Activated T-cell treated with anti-CD3 and anti-CD28 coated beads, Interleukin-2, amount 50 U/mL, for 72 hours (primary cell): ENCODE measurements at regions not wholly inside any gene's neighbourhood (a gene's known extent, or its start where the extent isn't known, plus 50 kb on each side); places are given as distances from the start of the nearest gene placed in this dataset.

Experiments
- ATAC-seq, 2 donors: fragments of 150-1000 bp; cut with Tn5 transposase; replicated peaks in 1 of 2; 2 replicates each; pipeline ENCODE4 v1.10.0; 2021; ENCODE audit warnings: moderate library complexity in 2 of 2, mild to moderate bottlenecking in 1 of 2
- DNase-seq, 2 donors: peaks; one replicate each; pipeline ENCODE4 v3.0.0; 2021 to 2022; ENCODE audit warnings: mixed read lengths in 1 of 2
- H3K27ac Mint-ChIP-seq: one replicate; pipeline ENCODE4 v1.8.0; 2022; ENCODE audit warnings: mild to moderate bottlenecking, moderate library complexity, mixed read lengths
- H3K27me3 Mint-ChIP-seq: one replicate; pipeline ENCODE4 v1.8.0; 2022; ENCODE audit warnings: low read depth, mixed read lengths
- H3K36me3 Mint-ChIP-seq, 2 donors: one replicate each; pipeline ENCODE4 v1.8.0; 2022; ENCODE audit warnings: mixed read lengths in 2 of 2, mild to moderate bottlenecking in 1 of 2; ENCODE audit not compliant: insufficient read depth in 2 of 2
- H3K4me1 Mint-ChIP-seq: one replicate; pipeline ENCODE4 v1.8.0; 2022; ENCODE audit warnings: low read depth, mixed read lengths
- H3K4me3 Mint-ChIP-seq, 2 donors: one replicate each; pipeline ENCODE4 v1.8.0; 2022; ENCODE audit warnings: mild to moderate bottlenecking in 2 of 2, mixed read lengths in 2 of 2, moderate library complexity in 2 of 2
- H3K9me3 Mint-ChIP-seq, 2 donors: one replicate each; pipeline ENCODE4 v1.8.0; 2022; ENCODE audit warnings: mixed read lengths in 2 of 2

GRCh38 chr16:49910541-49911071 lies 54.7 kb upstream of the ZNF423 start:
- H3K4me1 Mint-ChIP-seq, result no peaks in the 10 kb centered on the region
- DNase-seq (no peak), ATAC-seq (no peak)
- H3K27ac Mint-ChIP-seq, result no peak overlapping the region
- peaks cover 4% of the 10 kb centered on the region for H3K27me3 Mint-ChIP-seq
- no peaks in the 10 kb centered on the region for H3K9me3 Mint-ChIP-seq
- no peak overlapping the region for H3K4me3 Mint-ChIP-seq
- H3K36me3 Mint-ChIP-seq, result no peaks in the 10 kb centered on the region

GRCh38 chr16:49911430-49911829 lies 55.5 kb upstream of the ZNF423 start:
- no peaks in the 10 kb centered on the region for H3K36me3 Mint-ChIP-seq
- H3K4me3 Mint-ChIP-seq, result no peak overlapping the region
- H3K4me1 Mint-ChIP-seq, result no peaks in the 10 kb centered on the region
- no peak overlapping the region for H3K27ac Mint-ChIP-seq
- no peak for ATAC-seq
- peaks cover 4% of the 10 kb centered on the region for H3K27me3 Mint-ChIP-seq
- no peak for DNase-seq
- no peaks in the 10 kb centered on the region for H3K9me3 Mint-ChIP-seq

GRCh38 chr16:49912721-49913120 lies 56.8 kb upstream of the ZNF423 start:
- H3K4me3 Mint-ChIP-seq, result no peak overlapping the region
- H3K27ac Mint-ChIP-seq, result no peak overlapping the region
- no peaks in the 10 kb centered on the region for H3K36me3 Mint-ChIP-seq
- ATAC-seq (no peak), DNase-seq (no peak)
- H3K9me3 Mint-ChIP-seq, result no peaks in the 10 kb centered on the region
- H3K4me1 Mint-ChIP-seq, result no peaks in the 10 kb centered on the region
- H3K27me3 Mint-ChIP-seq, result peaks cover 4% of the 10 kb centered on the region

GRCh38 chr16:49913720-49914119 lies 57.8 kb upstream of the ZNF423 start:
- H3K4me3 Mint-ChIP-seq, result no peak overlapping the region
- no peaks in the 10 kb centered on the region for H3K27me3 Mint-ChIP-seq
- H3K4me1 Mint-ChIP-seq, result no peaks in the 10 kb centered on the region
- H3K27ac Mint-ChIP-seq, result no peak overlapping the region
- no peak for DNase-seq
- no peaks in the 10 kb centered on the region for H3K36me3 Mint-ChIP-seq
- no peak for ATAC-seq
- no peaks in the 10 kb centered on the region for H3K9me3 Mint-ChIP-seq

- no peak overlapping the region for H3K4me3 Mint-ChIP-seq
- no peaks in the 10 kb centered on the region for H3K27me3 Mint-ChIP-seq
- no peak overlapping the region for H3K27ac Mint-ChIP-seq
- DNase-seq (no peak), ATAC-seq (no peak)
- no peaks in the 10 kb centered on the region for H3K36me3 Mint-ChIP-seq
- H3K4me1 Mint-ChIP-seq, result no peaks in the 10 kb centered on the region
- no peaks in the 10 kb centered on the region for H3K9me3 Mint-ChIP-seq
These were observed 58.7 kb upstream of the ZNF423 start for GRCh38 chr16:49914657-49915056.

- DNase-seq (no peak), ATAC-seq (no peak)
- H3K4me3 Mint-ChIP-seq, result no peak overlapping the region
- no peaks in the 10 kb centered on the region for H3K4me1 Mint-ChIP-seq
- H3K27me3 Mint-ChIP-seq, result no peaks in the 10 kb centered on the region
- H3K9me3 Mint-ChIP-seq, result no peaks in the 10 kb centered on the region
- H3K27ac Mint-ChIP-seq, result no peak overlapping the region
- no peaks in the 10 kb centered on the region for H3K36me3 Mint-ChIP-seq
These were observed 62.3 kb upstream of the ZNF423 start for GRCh38 chr16:49918257-49918656.

GRCh38 chr16:49919327-49919726 lies 63.4 kb upstream of the ZNF423 start:
- no peaks in the 10 kb centered on the region for H3K9me3 Mint-ChIP-seq
- H3K27ac Mint-ChIP-seq, result no peak overlapping the region
- no peak for DNase-seq
- no peaks in the 10 kb centered on the region for H3K4me1 Mint-ChIP-seq
- H3K27me3 Mint-ChIP-seq, result no peaks in the 10 kb centered on the region
- H3K36me3 Mint-ChIP-seq, result no peaks in the 10 kb centered on the region
- ATAC-seq, result no peak
- H3K4me3 Mint-ChIP-seq, result no peak overlapping the region

GRCh38 chr16:49920397-49920796 lies 64.5 kb upstream of the ZNF423 start:
- no peaks in the 10 kb centered on the region for H3K9me3 Mint-ChIP-seq
- no peak for DNase-seq
- ATAC-seq, result no peak
- H3K27me3 Mint-ChIP-seq, result no peaks in the 10 kb centered on the region
- no peak overlapping the region for H3K4me3 Mint-ChIP-seq
- no peaks in the 10 kb centered on the region for H3K36me3 Mint-ChIP-seq
- no peaks in the 10 kb centered on the region for H3K4me1 Mint-ChIP-seq
- no peak overlapping the region for H3K27ac Mint-ChIP-seq

- Mint-ChIP-seq H3K27me3 (no peaks in the 10 kb centered on the region), H3K27ac (no peak overlapping the region), H3K9me3 (no peaks in the 10 kb centered on the region), H3K36me3 (no peaks in the 10 kb centered on the region), H3K4me1 (no peaks in the 10 kb centered on the region), H3K4me3 (no peak overlapping the region)
- ATAC-seq (no peak), DNase-seq (no peak)
These were observed 65.2 kb upstream of the ZNF423 start for GRCh38 chr16:49921106-49921505.

- DNase-seq (peak; percentile 44 to 48), ATAC-seq (peak; percentile 35 to 40)
- H3K27me3 Mint-ChIP-seq, result no peaks in the 10 kb centered on the region
- H3K36me3 Mint-ChIP-seq, result no peaks in the 10 kb centered on the region
- no peak overlapping the region for H3K27ac Mint-ChIP-seq
- no peaks in the 10 kb centered on the region for H3K9me3 Mint-ChIP-seq
- no peak overlapping the region for H3K4me3 Mint-ChIP-seq
- no peaks in the 10 kb centered on the region for H3K4me1 Mint-ChIP-seq
These were observed 66.0 kb upstream of the ZNF423 start for GRCh38 chr16:49921791-49922456.

- H3K27me3 Mint-ChIP-seq, result peaks cover 4% of the 10 kb centered on the region
- DNase-seq (no peak), ATAC-seq (no peak)
- H3K36me3 Mint-ChIP-seq, result no peaks in the 10 kb centered on the region
- H3K4me1 Mint-ChIP-seq, result no peaks in the 10 kb centered on the region
- H3K9me3 Mint-ChIP-seq, result no peaks in the 10 kb centered on the region
- no peak overlapping the region for H3K27ac Mint-ChIP-seq
- H3K4me3 Mint-ChIP-seq, result no peak overlapping the region
These were observed 67.5 kb upstream of the ZNF423 start for GRCh38 chr16:49923411-49923810.

- no peak for ATAC-seq
- Mint-ChIP-seq H3K4me1 (no peaks in the 10 kb centered on the region), H3K4me3 (no peak overlapping the region)
These were observed 68.2 kb upstream of the ZNF423 start for GRCh38 chr16:49924078-49924477.

GRCh38 chr16:49926941-49927340 lies 71.0 kb upstream of the ZNF423 start:
- no peaks in the 10 kb centered on the region for H3K36me3 Mint-ChIP-seq
- DNase-seq, result no peak
- H3K4me1 Mint-ChIP-seq, result no peaks in the 10 kb centered on the region
- H3K27me3 Mint-ChIP-seq, result peaks cover 12% of the 10 kb centered on the region
- no peak for ATAC-seq
- no peaks in the 10 kb centered on the region for H3K9me3 Mint-ChIP-seq
- H3K27ac Mint-ChIP-seq, result no peak overlapping the region
- H3K4me3 Mint-ChIP-seq, result no peak overlapping the region

More at GRCh38 chr16:49924078-49924477, 68.2 kb upstream of the ZNF423 start:
- Mint-ChIP-seq H3K27me3 (peaks cover 5% of the 10 kb centered on the region), H3K9me3 (no peaks in the 10 kb centered on the region), H3K36me3 (no peaks in the 10 kb centered on the region), H3K27ac (no peak overlapping the region)
- no peak for DNase-seq
